ENCODE measurements at regions not wholly inside any gene's neighbourhood (a gene's known extent, or its start where the extent isn't known, plus 50 kb on each side); places are given as distances from the start of the nearest gene placed in this dataset.

DNA sequence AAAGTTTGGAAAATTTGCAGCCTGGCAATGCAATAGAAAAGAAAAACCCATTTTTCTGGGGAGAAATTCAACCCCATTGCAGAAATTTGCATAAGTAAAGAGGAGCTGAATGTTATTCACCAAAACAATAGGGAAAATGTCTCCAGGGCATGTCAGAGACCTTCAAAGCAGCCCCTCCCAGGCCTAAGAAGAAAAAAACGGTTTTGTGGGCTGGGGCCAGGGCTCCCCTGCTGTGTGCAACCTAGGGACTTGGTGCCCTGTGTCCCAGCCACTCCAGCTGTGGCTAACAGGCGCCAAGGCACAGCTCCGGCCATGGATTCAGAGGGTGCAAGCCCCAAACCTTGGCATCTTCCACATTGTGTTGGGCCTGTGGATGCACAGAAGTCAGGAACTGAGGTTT is 224.5 kb downstream of the TXNL1 start:
- POLR2A ChIA-PET (ENCODE audit: partially characterized antibody), result no interaction called here
- CTCF ChIA-PET (ENCODE audit: partially characterized antibody), result interaction anchor here (0.9 kb wide), 1 partner anchor 114 kb away, joined by 3 read pairs; no protein-coding TSS in a partner anchor
- FAIRE-seq (no peak), DNase-seq (ENCODE audit: low read depth in 1 of 2, low spot score in 2 of 2) (peak in 1 of 2 experiments; percentile 19)
- Histone ChIP-seq H3K79me2 (ENCODE audit: control insufficient read depth in 1 of 2, insufficient read depth in 2 of 2, low read length in 2 of 2) (no peaks in the 10 kb centered on the region), H4K5ac (ENCODE audit: insufficient read length, low read depth, low read length) (no peak overlapping the region), H2BK120ac (replicated peaks; ENCODE audit: low read depth, low read length) (no peak overlapping the region), H3K27me3 (replicated peaks in 1 of 4; ENCODE audit: control insufficient read depth in 3 of 4, extremely low read depth in 1 of 4, insufficient read depth in 3 of 4, low read length in 3 of 4) (no peaks in the 10 kb centered on the region), H3K4me1 (replicated peaks in 1 of 4; ENCODE audit: control insufficient read depth in 3 of 4, insufficient read depth in 4 of 4, low read length in 3 of 4) (peaks cover 0 to 5% (median 1%) of the 10 kb centered on the region in 4 experiments; a peak in 1 of 7 replicates), H2BK12ac (ENCODE audit: low read depth, low read length) (no peak overlapping the region), H2BK15ac (ENCODE audit: low read length) (no peak overlapping the region), H3K18ac (ENCODE audit: extremely low read depth, low read length) (peak overlapping the region; percentile 44; the same call in 1 of the 2 replicates), H3K4ac (replicated peaks; ENCODE audit: insufficient read length, low read depth, low read length) (no peak overlapping the region), H3K56ac (replicated peaks; ENCODE audit: insufficient read length, low read depth, low read length) (no peak overlapping the region), H3K4me2 (ENCODE audit: insufficient read depth in 1 of 2, low read depth in 2 of 2, low read length in 2 of 2) (no peak overlapping the region; a peak in 1 of 4 replicates), H3K14ac (ENCODE audit: insufficient read length) (no peak overlapping the region), H4K91ac (replicated peaks; ENCODE audit: insufficient read length, low read length) (no peak overlapping the region), H2BK20ac (ENCODE audit: low read length) (no peak overlapping the region), H3K23ac (ENCODE audit: insufficient read length) (no peak overlapping the region), H3K36me3 (ENCODE audit: control insufficient read depth in 2 of 4, insufficient read depth in 4 of 4, low read length in 3 of 4) (peaks cover 0 to 4% (median 0%) of the 10 kb centered on the region in 4 experiments; a peak in 1 of 8 replicates), H3K23me2 (ENCODE audit: low read depth, low read length) (no peaks in the 10 kb centered on the region), H3K9ac (replicated peaks in 1 of 4; ENCODE audit: extremely low read depth in 1 of 4, low read depth in 3 of 4, low read length in 3 of 4) (no peak overlapping the region), H3K79me1 (ENCODE audit: low read depth, low read length) (no peaks in the 10 kb centered on the region), H2AFZ (ENCODE audit: low read length) (no peak overlapping the region), H3K27ac (ENCODE audit: low read depth, low read length) (no peak overlapping the region), H2BK5ac (ENCODE audit: low read depth, low read length) (no peak overlapping the region), H3K9me3 (ENCODE audit: insufficient read depth in 2 of 2, low read depth in 1 of 2, low read length in 1 of 2) (peaks cover 11 to 13% of the 10 kb centered on the region in 2 experiments; a peak in 3 of 4 replicates), H2AK5ac (ENCODE audit: low read depth, low read length) (no peak overlapping the region), H3K4me3 (ENCODE audit: extremely low read depth in 1 of 4, insufficient read depth in 2 of 4, low read depth in 3 of 4, low read length in 4 of 4) (no peak overlapping the region), H4K20me1 (replicated peaks in 1 of 2; ENCODE audit: control insufficient read depth in 1 of 2, insufficient read depth in 2 of 2, low read length in 2 of 2) (no peaks in the 10 kb centered on the region), H4K8ac (ENCODE audit: extremely low read depth, insufficient read depth, low read length) (no peak overlapping the region)
- TF ChIP-seq KDM5A (IDR thresholded peaks at IDR 0.05; ENCODE audit: low read length) (no peak), CBX5 (IDR thresholded peaks at IDR 0.05; ENCODE audit: low read depth, low read length) (no peak), GTF2F1 (IDR thresholded peaks at IDR 0.05; ENCODE audit: borderline replicate concordance, low read depth, low read length) (no peak), TBP (IDR thresholded peaks at IDR 0.05; ENCODE audit: low read depth, low read length) (no peak), KDM4A (IDR thresholded peaks at IDR 0.05; ENCODE audit: low read depth, low read length, severe bottlenecking) (no peak)
- TF ChIP-seq, protein P1, sequence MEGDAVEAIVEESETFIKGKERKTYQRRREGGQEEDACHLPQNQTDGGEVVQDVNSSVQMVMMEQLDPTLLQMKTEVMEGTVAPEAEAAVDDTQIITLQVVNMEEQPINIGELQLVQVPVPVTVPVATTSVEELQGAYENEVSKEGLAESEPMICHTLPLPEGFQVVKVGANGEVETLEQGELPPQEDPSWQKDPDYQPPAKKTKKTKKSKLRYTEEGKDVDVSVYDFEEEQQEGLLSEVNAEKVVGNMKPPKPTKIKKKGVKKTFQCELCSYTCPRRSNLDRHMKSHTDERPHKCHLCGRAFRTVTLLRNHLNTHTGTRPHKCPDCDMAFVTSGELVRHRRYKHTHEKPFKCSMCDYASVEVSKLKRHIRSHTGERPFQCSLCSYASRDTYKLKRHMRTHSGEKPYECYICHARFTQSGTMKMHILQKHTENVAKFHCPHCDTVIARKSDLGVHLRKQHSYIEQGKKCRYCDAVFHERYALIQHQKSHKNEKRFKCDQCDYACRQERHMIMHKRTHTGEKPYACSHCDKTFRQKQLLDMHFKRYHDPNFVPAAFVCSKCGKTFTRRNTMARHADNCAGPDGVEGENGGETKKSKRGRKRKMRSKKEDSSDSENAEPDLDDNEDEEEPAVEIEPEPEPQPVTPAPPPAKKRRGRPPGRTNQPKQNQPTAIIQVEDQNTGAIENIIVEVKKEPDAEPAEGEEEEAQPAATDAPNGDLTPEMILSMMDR (IDR thresholded peaks at IDR 0.05; ENCODE audit: control extremely low read depth in 1 of 3, insufficient read depth in 1 of 3, low read depth in 1 of 3, low read length in 3 of 3), result no peak
- 64% methylated on average over 3 of the region's 3 CpGs; no CpG with 5 or more reads in 1 of the 2 experiments for WGBS, 2 experiments (ENCODE audit: extremely low coverage in 1 of 2, insufficient coverage in 1 of 2, insufficient read length in 1 of 2, insufficient replicate concordance in 2 of 2, low coverage in 1 of 2, low lambda C conversion rate in 2 of 2, missing lambda C conversion rate in 1 of 2)

All from H1 (cell line).